ENCODE measurements at regions not wholly inside any gene's neighbourhood (a gene's known extent, or its start where the extent isn't known, plus 50 kb on each side); places are given as distances from the start of the nearest gene placed in this dataset.

DNA sequence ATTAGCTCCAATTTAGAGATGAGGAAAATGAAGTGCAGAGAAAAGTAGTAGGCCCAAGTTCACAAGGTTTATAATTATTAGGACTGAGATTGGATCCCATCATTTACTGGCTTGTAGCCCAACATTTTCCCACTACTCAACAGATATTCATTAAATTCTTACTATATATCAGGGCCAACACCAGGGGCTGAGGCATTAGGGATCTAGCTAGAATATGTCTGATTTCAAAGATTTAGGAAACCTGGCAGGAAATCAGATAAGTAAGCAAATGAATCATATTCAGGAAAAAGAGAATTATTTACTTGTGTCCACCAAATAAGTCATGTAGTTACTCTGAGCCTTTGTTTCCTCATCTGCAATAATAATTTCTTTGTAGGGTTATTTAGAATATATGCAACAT is 94.3 kb downstream of the OXGR1 start:
- no peak overlapping the region for H3K4me3 ChIP-seq (ENCODE audit: low read length)
- TF ChIP-seq, protein P1, sequence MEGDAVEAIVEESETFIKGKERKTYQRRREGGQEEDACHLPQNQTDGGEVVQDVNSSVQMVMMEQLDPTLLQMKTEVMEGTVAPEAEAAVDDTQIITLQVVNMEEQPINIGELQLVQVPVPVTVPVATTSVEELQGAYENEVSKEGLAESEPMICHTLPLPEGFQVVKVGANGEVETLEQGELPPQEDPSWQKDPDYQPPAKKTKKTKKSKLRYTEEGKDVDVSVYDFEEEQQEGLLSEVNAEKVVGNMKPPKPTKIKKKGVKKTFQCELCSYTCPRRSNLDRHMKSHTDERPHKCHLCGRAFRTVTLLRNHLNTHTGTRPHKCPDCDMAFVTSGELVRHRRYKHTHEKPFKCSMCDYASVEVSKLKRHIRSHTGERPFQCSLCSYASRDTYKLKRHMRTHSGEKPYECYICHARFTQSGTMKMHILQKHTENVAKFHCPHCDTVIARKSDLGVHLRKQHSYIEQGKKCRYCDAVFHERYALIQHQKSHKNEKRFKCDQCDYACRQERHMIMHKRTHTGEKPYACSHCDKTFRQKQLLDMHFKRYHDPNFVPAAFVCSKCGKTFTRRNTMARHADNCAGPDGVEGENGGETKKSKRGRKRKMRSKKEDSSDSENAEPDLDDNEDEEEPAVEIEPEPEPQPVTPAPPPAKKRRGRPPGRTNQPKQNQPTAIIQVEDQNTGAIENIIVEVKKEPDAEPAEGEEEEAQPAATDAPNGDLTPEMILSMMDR (conservative IDR thresholded peaks at IDR 0.05; ENCODE audit: low read length), result no peak
- no peak for DNase-seq (ENCODE audit: low read depth)

DNA sequence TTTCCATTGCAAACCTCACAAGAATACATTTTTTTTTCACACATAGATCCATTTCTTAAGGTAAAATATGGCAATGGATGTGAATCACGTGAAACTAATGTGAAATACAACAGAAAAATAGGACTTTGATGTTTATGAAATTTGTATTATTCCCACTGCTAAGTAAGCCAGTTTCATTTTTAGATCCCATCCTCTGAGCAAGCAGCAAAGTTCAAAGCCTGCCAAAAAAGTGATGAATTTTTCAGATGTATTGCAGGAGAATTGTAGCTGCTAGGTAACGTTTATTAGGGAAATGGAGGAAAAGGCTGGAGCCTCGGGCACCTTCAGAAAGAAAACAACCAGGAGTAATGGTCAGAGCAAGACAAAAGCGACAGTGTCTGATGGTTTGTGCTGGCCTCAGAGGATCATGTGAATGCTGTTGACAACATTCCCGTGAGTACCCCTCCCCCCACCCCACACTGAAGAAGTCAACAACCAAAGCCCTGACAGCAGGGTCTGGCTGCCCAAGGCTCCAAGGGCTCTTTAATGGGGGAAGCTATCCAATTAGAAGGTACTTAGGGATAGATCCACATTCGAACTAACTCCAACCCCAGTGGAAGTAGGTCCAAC is 95.5 kb downstream of the OXGR1 start:
- TF ChIP-seq, protein P1 (conservative IDR thresholded peaks at IDR 0.05; ENCODE audit: low read length), result no peak
- no peak overlapping the region for H3K4me3 ChIP-seq (ENCODE audit: low read length)
- peak; percentile 3 for DNase-seq (ENCODE audit: low read depth)

DNA sequence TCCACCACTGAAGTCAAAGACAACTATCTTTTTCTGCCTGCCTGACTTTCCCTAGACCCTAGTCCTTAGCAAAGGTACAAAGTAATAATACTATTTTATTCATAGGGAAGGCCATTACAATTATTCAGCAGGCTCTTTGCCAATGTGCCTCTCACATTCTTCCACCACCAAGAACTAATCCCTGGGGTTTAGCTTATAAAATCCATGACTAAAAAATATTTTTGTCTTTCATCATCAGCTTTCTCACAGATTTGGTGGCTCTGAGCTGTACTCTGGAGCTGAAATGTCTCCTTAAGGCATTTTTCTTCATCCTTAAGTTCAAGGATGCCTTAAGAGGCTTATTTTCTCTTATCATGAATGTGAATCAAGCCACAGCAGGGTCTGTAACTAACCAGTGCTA is 96.1 kb downstream of the OXGR1 start:
- no peak overlapping the region for H3K4me3 ChIP-seq (ENCODE audit: low read length)
- TF ChIP-seq, protein P1 (conservative IDR thresholded peaks at IDR 0.05; ENCODE audit: low read length), result no peak
- DNase-seq (ENCODE audit: low read depth), result peak; percentile 69

Data from AG10803 (cell line).